ENCODE measurements at regions not wholly inside any gene's neighbourhood (a gene's known extent, or its start where the extent isn't known, plus 50 kb on each side); places are given as distances from the start of the nearest gene placed in this dataset.

DNA sequence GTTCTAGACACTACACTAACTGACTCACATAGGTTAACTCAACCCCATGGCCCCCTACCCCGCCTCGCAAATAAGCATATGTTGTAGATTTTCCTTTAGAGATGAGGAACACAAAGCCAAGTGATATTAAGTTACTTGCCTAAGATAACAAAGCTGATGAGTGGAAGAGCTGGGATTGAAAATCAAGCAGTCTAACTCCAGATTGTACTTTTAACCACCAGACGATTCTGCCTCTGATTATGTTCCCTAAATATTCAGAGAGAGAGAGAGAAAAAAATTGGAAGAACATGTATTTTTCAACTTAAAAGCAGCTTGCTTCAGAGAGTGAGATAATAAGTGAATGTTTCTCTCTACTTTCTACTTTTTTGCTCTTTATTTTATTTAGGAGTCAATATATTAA lies 66.9 kb upstream of the THBS1 start:
- TF ChIP-seq, protein P1, sequence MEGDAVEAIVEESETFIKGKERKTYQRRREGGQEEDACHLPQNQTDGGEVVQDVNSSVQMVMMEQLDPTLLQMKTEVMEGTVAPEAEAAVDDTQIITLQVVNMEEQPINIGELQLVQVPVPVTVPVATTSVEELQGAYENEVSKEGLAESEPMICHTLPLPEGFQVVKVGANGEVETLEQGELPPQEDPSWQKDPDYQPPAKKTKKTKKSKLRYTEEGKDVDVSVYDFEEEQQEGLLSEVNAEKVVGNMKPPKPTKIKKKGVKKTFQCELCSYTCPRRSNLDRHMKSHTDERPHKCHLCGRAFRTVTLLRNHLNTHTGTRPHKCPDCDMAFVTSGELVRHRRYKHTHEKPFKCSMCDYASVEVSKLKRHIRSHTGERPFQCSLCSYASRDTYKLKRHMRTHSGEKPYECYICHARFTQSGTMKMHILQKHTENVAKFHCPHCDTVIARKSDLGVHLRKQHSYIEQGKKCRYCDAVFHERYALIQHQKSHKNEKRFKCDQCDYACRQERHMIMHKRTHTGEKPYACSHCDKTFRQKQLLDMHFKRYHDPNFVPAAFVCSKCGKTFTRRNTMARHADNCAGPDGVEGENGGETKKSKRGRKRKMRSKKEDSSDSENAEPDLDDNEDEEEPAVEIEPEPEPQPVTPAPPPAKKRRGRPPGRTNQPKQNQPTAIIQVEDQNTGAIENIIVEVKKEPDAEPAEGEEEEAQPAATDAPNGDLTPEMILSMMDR (IDR thresholded peaks at IDR 0.05), result no peak
- TF ChIP-seq POLR2A (IDR thresholded peaks at IDR 0.05), result no peak

Data from esophagus squamous epithelium (tissue), 4 donors.